ENCODE measurements at regions not wholly inside any gene's neighbourhood (a gene's known extent, or its start where the extent isn't known, plus 50 kb on each side); places are given as distances from the start of the nearest gene placed in this dataset.

- peaks cover 0 to 7% of the 10 kb centered on the region in 2 experiments; a peak in 1 of 5 replicates for H3K27me3 ChIP-seq (ENCODE audit: control insufficient read depth in 2 of 2, insufficient read depth in 2 of 2, low read length in 2 of 2)
- H4K20me1 ChIP-seq (replicated peaks; ENCODE audit: control insufficient read depth, insufficient read depth, low read length): no peaks in the 10 kb centered on the region
- TF ChIP-seq HDAC6 (IDR thresholded peaks at IDR 0.05; ENCODE audit: low read depth, low read length): no peak
- no peak for TF ChIP-seq BCOR (IDR thresholded peaks at IDR 0.05)
- no peak for TF ChIP-seq ZNF24 (IDR thresholded peaks at IDR 0.05)
- no peak for TF ChIP-seq KAT2B (IDR thresholded peaks at IDR 0.05; ENCODE audit: low read depth, low read length)
- TF ChIP-seq TFAM (CRISPR knock-in tag; conservative IDR thresholded peaks at IDR 0.05): no peak
- no peak for TF ChIP-seq ZNF699 (CRISPR knock-in tag; IDR thresholded peaks at IDR 0.05; ENCODE audit: insufficient replicate concordance)
- TF ChIP-seq ZNF324 (CRISPR knock-in tag; IDR thresholded peaks at IDR 0.05): no peak
- TF ChIP-seq U2AF2 (optimal IDR thresholded peaks at IDR 0.05; ENCODE audit: low read depth, low read length): no peak
- TF ChIP-seq, protein P1, sequence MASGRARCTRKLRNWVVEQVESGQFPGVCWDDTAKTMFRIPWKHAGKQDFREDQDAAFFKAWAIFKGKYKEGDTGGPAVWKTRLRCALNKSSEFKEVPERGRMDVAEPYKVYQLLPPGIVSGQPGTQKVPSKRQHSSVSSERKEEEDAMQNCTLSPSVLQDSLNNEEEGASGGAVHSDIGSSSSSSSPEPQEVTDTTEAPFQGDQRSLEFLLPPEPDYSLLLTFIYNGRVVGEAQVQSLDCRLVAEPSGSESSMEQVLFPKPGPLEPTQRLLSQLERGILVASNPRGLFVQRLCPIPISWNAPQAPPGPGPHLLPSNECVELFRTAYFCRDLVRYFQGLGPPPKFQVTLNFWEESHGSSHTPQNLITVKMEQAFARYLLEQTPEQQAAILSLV (tag; IDR thresholded peaks at IDR 0.05): no peak
- TF ChIP-seq TRIM24 (IDR thresholded peaks at IDR 0.05): no peak
- no peak for TF ChIP-seq MCM2 (IDR thresholded peaks at IDR 0.05; ENCODE audit: low read depth)
- no peak for TF ChIP-seq MLLT1 (IDR thresholded peaks at IDR 0.05)
- TF ChIP-seq, protein P2, sequence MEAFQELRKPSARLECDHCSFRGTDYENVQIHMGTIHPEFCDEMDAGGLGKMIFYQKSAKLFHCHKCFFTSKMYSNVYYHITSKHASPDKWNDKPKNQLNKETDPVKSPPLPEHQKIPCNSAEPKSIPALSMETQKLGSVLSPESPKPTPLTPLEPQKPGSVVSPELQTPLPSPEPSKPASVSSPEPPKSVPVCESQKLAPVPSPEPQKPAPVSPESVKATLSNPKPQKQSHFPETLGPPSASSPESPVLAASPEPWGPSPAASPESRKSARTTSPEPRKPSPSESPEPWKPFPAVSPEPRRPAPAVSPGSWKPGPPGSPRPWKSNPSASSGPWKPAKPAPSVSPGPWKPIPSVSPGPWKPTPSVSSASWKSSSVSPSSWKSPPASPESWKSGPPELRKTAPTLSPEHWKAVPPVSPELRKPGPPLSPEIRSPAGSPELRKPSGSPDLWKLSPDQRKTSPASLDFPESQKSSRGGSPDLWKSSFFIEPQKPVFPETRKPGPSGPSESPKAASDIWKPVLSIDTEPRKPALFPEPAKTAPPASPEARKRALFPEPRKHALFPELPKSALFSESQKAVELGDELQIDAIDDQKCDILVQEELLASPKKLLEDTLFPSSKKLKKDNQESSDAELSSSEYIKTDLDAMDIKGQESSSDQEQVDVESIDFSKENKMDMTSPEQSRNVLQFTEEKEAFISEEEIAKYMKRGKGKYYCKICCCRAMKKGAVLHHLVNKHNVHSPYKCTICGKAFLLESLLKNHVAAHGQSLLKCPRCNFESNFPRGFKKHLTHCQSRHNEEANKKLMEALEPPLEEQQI (IDR thresholded peaks at IDR 0.05): no peak
- no peak for TF ChIP-seq MXD1 (CRISPR knock-in tag; IDR thresholded peaks at IDR 0.05; ENCODE audit: borderline replicate concordance, poor library complexity, severe bottlenecking)
- no peak for TF ChIP-seq ZNF41 (CRISPR knock-in tag; conservative IDR thresholded peaks at IDR 0.05)
- no peak for TF ChIP-seq ZKSCAN1 (IDR thresholded peaks at IDR 0.05; ENCODE audit: low read depth, low read length)
- H2AFZ ChIP-seq (ENCODE audit: low read depth, low read length): no peak overlapping the region
- peaks cover 0 to 3% of the 10 kb centered on the region in 2 experiments; a peak in 2 of 5 replicates for H3K4me1 ChIP-seq (replicated peaks in 1 of 2; ENCODE audit: control insufficient read depth in 2 of 2, insufficient read depth in 2 of 2, low read length in 2 of 2)
- no peak overlapping the region for H3K9ac ChIP-seq (ENCODE audit: insufficient read depth in 1 of 2, low read depth in 2 of 2, low read length in 2 of 2)
- in situ Hi-C loops (cut with MboI) (no loop called here), intact Hi-C loops (cut with micrococcal nuclease) (loop anchor here (10.0 kb wide), 1 partner anchor 189 kb away; no protein-coding TSS in a partner anchor)
- no peaks in the 10 kb centered on the region for H3K9me1 ChIP-seq (ENCODE audit: control insufficient read depth, insufficient read depth, low read length)
- CTCF ChIA-PET (ENCODE audit: low intra/inter-chr PET ratio): no interaction called here
- H3K4me2 ChIP-seq (ENCODE audit: insufficient read depth, low read length): no peak overlapping the region
- POLR2A ChIA-PET: no interaction called here
- ATAC-seq: no peak
- H3K36me3 ChIP-seq (ENCODE audit: control insufficient read depth, insufficient read depth, low read length): no peaks in the 10 kb centered on the region
- whole genome bisulfite sequencing (ENCODE audit: insufficient coverage, low coverage, missing lambda C conversion rate): 29% methylated on average over 2 of the region's 2 CpGs
- no TSS peak for BruUV-seq (replicated peaks)
- DNase-seq (ENCODE audit: extremely low read depth in 1 of 4, low spot score in 3 of 4): no peak
- no peaks in the 10 kb centered on the region for H3K79me2 ChIP-seq (ENCODE audit: control insufficient read depth, insufficient read depth, low read length)
- H3K4me3 ChIP-seq: no peak overlapping the region
- H3K27ac ChIP-seq (ENCODE audit: extremely low read depth, low read depth, low read length): no peak overlapping the region
- no peak for FAIRE-seq
- no peaks in the 10 kb centered on the region for H3K9me3 ChIP-seq (replicated peaks; ENCODE audit: control insufficient read depth, insufficient read depth, low read depth, low read length)
Measured at GRCh38 chr20:22495789-22496188, 88.6 kb downstream of the FOXA2 start.

All from K562 (cell line).